ENCODE measurements at regions not wholly inside any gene's neighbourhood (a gene's known extent, or its start where the extent isn't known, plus 50 kb on each side); places are given as distances from the start of the nearest gene placed in this dataset.

- TF ChIP-seq CTCF (IDR thresholded peaks at IDR 0.05 in 4 of 5, conservative IDR thresholded peaks at IDR 0.05 in 1 of 5) (no peak), POLR2A (IDR thresholded peaks at IDR 0.05) (no peak)
Measured at GRCh38 chr1:68950036-68950435, 453.2 kb upstream of the DEPDC1 start.

All from gastrocnemius medialis (tissue), 4 donors.